ENCODE measurements at regions not wholly inside any gene's neighbourhood (a gene's known extent, or its start where the extent isn't known, plus 50 kb on each side); places are given as distances from the start of the nearest gene placed in this dataset.

GRCh38 chr5:173498739-173499470 lies 117.5 kb downstream of the BOD1 start:
- H3K9me1 ChIP-seq (ENCODE audit: insufficient read depth, low read length), result peaks cover 11% of the 10 kb centered on the region; the same call in 1 of the 2 replicates
- peak overlapping the region; percentile 73 for H2AFZ ChIP-seq (replicated peaks; ENCODE audit: low read length, poor library complexity)
- intact Hi-C loops (cut with micrococcal nuclease), result loop anchor here (5.0 kb wide), 1 partner anchor 73 kb away; no protein-coding TSS in a partner anchor
- peak overlapping the region; percentile 64 for H2BK20ac ChIP-seq (ENCODE audit: low read depth, low read length)
- H2BK120ac ChIP-seq (ENCODE audit: low read depth, low read length), result peak overlapping the region; percentile 83
- H3K4ac ChIP-seq (ENCODE audit: low read depth, low read length), result peak overlapping the region; percentile 86
- H3K56ac ChIP-seq (ENCODE audit: extremely low read depth, insufficient read depth, low read length), result peak overlapping the region; percentile 49; the same call in 1 of the 2 replicates
- H3K79me1 ChIP-seq (ENCODE audit: low read depth in 1 of 2, low read length in 2 of 2), result no peaks in the 10 kb centered on the region
- in situ Hi-C loops (cut with MboI; ENCODE audit: low sequenced_read_pairs), result no loop called here
- no peaks in the 10 kb centered on the region for H3K27me3 ChIP-seq (ENCODE audit: control insufficient read depth, insufficient read depth, low read length)
- H3K14ac ChIP-seq (replicated peaks; ENCODE audit: low read depth, low read length), result peak overlapping the region; percentile 69
- peak overlapping the region; percentile 81 for H4K91ac ChIP-seq (ENCODE audit: insufficient read depth, low read depth, low read length)
- no peak overlapping the region for H3K4me3 ChIP-seq (ENCODE audit: insufficient read depth, low read depth, low read length)
- peak overlapping the region; percentile 76 for H2AK5ac ChIP-seq (ENCODE audit: low read depth, low read length)
- no peaks in the 10 kb centered on the region for H3K36me3 ChIP-seq (ENCODE audit: control insufficient read depth, insufficient read depth, low read length)
- dilution Hi-C loops (cut with HindIII; ENCODE audit: low sequenced_read_pairs, unreplicated experiment), result no loop called here
- peaks cover 26% of the 10 kb centered on the region for H3K4me1 ChIP-seq (ENCODE audit: control insufficient read depth, insufficient read depth, low read length)
- ChIA-PET POLR2A (ENCODE audit: unreplicated experiment) (interaction anchor here (0.9 kb wide), 1 partner anchor 24 kb away, joined by 3 read pairs; no protein-coding TSS in a partner anchor), CTCF (interaction anchor here (0.6 to 1.1 kb wide), 4 partner anchors 16 to 86 kb away, joined by 3 to 4 read pairs (median 3); no protein-coding TSS in a partner anchor)
- H3K27ac ChIP-seq (ENCODE audit: insufficient read depth, low read length), result peak overlapping the region; percentile 42
- H4K8ac ChIP-seq (ENCODE audit: low read depth in 2 of 2, low read length in 2 of 2), result peak overlapping the region; percentile 46 to 63
- ATAC-seq (ENCODE audit: low read depth), result no peak; the same call in 1 of the 2 replicates
- no peak overlapping the region for H3K4me2 ChIP-seq (ENCODE audit: low read depth, low read length)
- H2BK5ac ChIP-seq (ENCODE audit: low read depth, low read length, poor library complexity, severe bottlenecking), result peak overlapping the region; percentile 29
- no peaks in the 10 kb centered on the region for H3K9me3 ChIP-seq (ENCODE audit: control insufficient read depth, insufficient read depth, low read length)
- H3K18ac ChIP-seq (ENCODE audit: low read depth, low read length), result peak overlapping the region; percentile 38
- 77% methylated on average over 5 of the region's 16 CpGs; no CpG with 5 or more reads in 1 of the 2 experiments for WGBS, 2 experiments (ENCODE audit: extremely low coverage in 2 of 2, insufficient read length in 1 of 2)
- TF ChIP-seq NFE2L2 (IDR thresholded peaks at IDR 0.05; ENCODE audit: low read depth, low read length) (no peak), RCOR1 (IDR thresholded peaks at IDR 0.05; ENCODE audit: insufficient replicate concordance, low read length) (no peak), MAFK (IDR thresholded peaks at IDR 0.05; ENCODE audit: low read depth, low read length) (no peak), ELK1 (IDR thresholded peaks at IDR 0.05; ENCODE audit: borderline replicate concordance, low read depth, low read length) (no peak), MAZ (IDR thresholded peaks at IDR 0.05; ENCODE audit: borderline replicate concordance, low read depth, low read length) (no peak), CHD1 (IDR thresholded peaks at IDR 0.05; ENCODE audit: low read depth, low read length) (no peak), CEBPB (IDR thresholded peaks at IDR 0.05; ENCODE audit: low read depth, low read length) (no peak)
- no peaks in the 10 kb centered on the region for H4K20me1 ChIP-seq (ENCODE audit: insufficient read depth, low read length)
- peak overlapping the region; percentile 3; the same call in 1 of the 2 replicates for H3K9ac ChIP-seq (ENCODE audit: low read depth, low read length)
- peak overlapping the region; percentile 8; the same call in 1 of the 2 replicates for H3K23ac ChIP-seq (ENCODE audit: low read depth, low read length)
- H2AK9ac ChIP-seq (replicated peaks; ENCODE audit: low read depth, low read length, poor library complexity), result peak overlapping the region; percentile 12
- peak; percentile 23 for DNase-seq
- H4K5ac ChIP-seq (ENCODE audit: low read depth, low read length), result peak overlapping the region; percentile 5
- H2BK15ac ChIP-seq (ENCODE audit: low read depth, low read length), result peak overlapping the region; percentile 50; the same call in 2 of the 3 replicates
- no TSS peak for BruUV-seq (replicated peaks)
